ENCODE measurements at regions not wholly inside any gene's neighbourhood (a gene's known extent, or its start where the extent isn't known, plus 50 kb on each side); places are given as distances from the start of the nearest gene placed in this dataset.

DNA sequence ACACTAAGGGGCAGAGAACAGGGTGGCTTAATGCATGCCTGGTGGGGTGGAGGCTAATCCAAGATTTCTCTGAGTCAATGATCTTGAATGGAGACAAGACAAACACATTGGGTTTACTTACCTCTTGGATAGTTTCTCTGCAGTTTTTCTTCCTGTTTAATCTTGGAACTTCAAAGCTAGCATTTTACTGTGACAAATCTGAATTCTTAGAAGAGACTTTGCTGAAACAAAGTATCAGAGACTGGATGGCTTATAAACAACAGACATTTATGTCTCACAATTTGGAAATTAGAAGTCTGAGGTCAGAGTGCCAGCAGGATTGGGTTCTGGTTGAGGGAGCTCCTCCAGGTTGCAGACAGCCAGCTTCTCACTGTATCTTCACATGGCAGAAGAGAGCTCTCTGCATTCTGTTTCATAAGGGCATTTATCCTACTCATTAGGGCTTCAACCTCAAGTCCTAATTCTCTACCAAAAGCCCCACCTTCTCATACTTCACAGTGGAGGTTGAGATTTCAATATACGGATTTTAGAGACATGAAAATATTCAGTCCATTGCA lies 921.8 kb downstream of the VRK1 start (continued):
- TF ChIP-seq ZNF30 (CRISPR knock-in tag; IDR thresholded peaks at IDR 0.05) (no peak), ZNF558 (CRISPR knock-in tag; IDR thresholded peaks at IDR 0.05; ENCODE audit: borderline replicate concordance) (no peak)
- TF ChIP-seq, protein P1, sequence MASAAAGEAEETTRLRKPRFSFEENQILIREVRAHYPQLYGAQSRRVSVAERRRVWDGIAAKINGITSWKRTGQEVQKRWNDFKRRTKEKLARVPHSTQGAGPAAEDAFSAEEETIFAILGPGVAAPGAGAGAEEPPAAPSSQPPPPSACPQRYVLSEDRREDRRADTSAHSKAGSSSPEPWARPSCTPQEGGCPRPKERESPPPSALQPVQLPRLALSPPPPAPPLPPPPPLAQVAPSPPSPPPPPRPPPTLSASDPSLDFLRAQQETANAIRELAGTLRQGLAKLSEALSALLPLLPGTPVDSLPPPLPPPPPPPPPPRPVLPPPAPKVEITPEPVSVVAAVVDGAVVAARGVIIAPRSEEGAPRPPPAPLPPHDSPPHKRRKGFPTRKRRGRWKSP (CRISPR knock-in tag; IDR thresholded peaks at IDR 0.05), result no peak

DNA sequence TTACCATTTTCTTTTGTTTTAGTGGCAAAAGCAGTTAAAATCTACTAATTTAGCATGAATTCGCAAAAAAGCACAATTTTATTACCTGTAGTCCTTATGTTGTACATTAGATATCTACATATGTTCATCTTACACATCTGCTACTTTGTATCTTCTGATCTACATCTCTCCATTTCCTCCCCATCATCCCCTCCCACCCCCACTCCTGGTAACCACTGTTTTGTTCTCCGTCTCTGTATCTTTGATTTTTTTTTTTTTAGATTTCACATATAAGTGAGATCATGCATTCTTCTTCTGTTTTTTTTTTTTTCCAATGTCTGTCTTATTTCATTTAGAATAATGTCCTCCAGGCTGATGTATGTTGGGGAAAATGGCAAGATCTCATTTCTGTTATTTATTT lies 922.7 kb downstream of the VRK1 start:
- CTCF ChIA-PET (ENCODE audit: low intra/inter-chr PET ratio, low total read pairs), result no interaction called here
- DNase-seq (ENCODE audit: low spot score) (no peak), FAIRE-seq (no peak), ATAC-seq (no peak)
- Histone ChIP-seq H3K36me3 (replicated peaks in 1 of 2; ENCODE audit: control insufficient read depth in 1 of 2, insufficient read depth in 2 of 2, low read length in 2 of 2) (no peaks in the 10 kb centered on the region), H3K27me3 (ENCODE audit: control insufficient read depth in 1 of 2, insufficient read depth in 2 of 2, low read length in 2 of 2) (no peaks in the 10 kb centered on the region), H3K9me3 (ENCODE audit: low read length) (peaks cover 73% of the 10 kb centered on the region), H3K4me1 (ENCODE audit: insufficient read depth, low read length) (no peaks in the 10 kb centered on the region), H3K9ac (ENCODE audit: insufficient read depth, low read depth, low read length) (no peak overlapping the region), H3K4me3 (replicated peaks in 1 of 3; ENCODE audit: insufficient read depth in 1 of 3, low read depth in 2 of 3, low read length in 3 of 3) (no peak overlapping the region), H3K27ac (ENCODE audit: extremely low read length, insufficient read depth, low read length) (no peak overlapping the region), H2AFZ (ENCODE audit: low read length) (no peak overlapping the region), H4K20me1 (ENCODE audit: insufficient read depth, low read length) (no peaks in the 10 kb centered on the region), H3K4me2 (ENCODE audit: low read depth, low read length) (no peak overlapping the region), H3K79me2 (ENCODE audit: insufficient read depth, low read length) (no peaks in the 10 kb centered on the region)
- POLR2A ChIA-PET, result no interaction called here
- intact Hi-C loops (cut with micrococcal nuclease; ENCODE audit: unreplicated experiment) (no loop called here), in situ Hi-C loops (cut with HindIII; ENCODE audit: extremely low pct_ligation_motif_present, low pct_unique_long_range_greater_than_20kb) (no loop called here)
- WGBS (ENCODE audit: low lambda C conversion rate), result 5% methylated on average over 2 of the region's 2 CpGs
- no TSS peak for BruUV-seq (replicated peaks)
- TF ChIP-seq MYNN (CRISPR knock-in tag; IDR thresholded peaks at IDR 0.05; ENCODE audit: low read depth) (no peak), ZNF552 (CRISPR knock-in tag; IDR thresholded peaks at IDR 0.05; ENCODE audit: borderline replicate concordance) (no peak), ZEB1 (IDR thresholded peaks at IDR 0.05; ENCODE audit: insufficient replicate concordance, low read depth) (no peak), SPEN (CRISPR knock-in tag; IDR thresholded peaks at IDR 0.05; ENCODE audit: low read depth) (no peak), ZNF709 (CRISPR knock-in tag; IDR thresholded peaks at IDR 0.05) (no peak), BHLHE40 (IDR thresholded peaks at IDR 0.05; ENCODE audit: low read length) (no peak), ATF1 (CRISPR knock-in tag; IDR thresholded peaks at IDR 0.05) (no peak), ZNF672 (CRISPR knock-in tag; IDR thresholded peaks at IDR 0.05) (no peak), ZNF451 (CRISPR knock-in tag; IDR thresholded peaks at IDR 0.05) (no peak), KDM5A (IDR thresholded peaks at IDR 0.05; ENCODE audit: borderline replicate concordance, low read length) (no peak)
- TF ChIP-seq, protein P2, sequence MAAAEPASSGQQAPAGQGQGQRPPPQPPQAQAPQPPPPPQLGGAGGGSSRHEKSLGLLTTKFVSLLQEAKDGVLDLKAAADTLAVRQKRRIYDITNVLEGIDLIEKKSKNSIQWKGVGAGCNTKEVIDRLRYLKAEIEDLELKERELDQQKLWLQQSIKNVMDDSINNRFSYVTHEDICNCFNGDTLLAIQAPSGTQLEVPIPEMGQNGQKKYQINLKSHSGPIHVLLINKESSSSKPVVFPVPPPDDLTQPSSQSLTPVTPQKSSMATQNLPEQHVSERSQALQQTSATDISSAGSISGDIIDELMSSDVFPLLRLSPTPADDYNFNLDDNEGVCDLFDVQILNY (CRISPR knock-in tag; conservative IDR thresholded peaks at IDR 0.05), result no peak
- TF ChIP-seq, protein P3, sequence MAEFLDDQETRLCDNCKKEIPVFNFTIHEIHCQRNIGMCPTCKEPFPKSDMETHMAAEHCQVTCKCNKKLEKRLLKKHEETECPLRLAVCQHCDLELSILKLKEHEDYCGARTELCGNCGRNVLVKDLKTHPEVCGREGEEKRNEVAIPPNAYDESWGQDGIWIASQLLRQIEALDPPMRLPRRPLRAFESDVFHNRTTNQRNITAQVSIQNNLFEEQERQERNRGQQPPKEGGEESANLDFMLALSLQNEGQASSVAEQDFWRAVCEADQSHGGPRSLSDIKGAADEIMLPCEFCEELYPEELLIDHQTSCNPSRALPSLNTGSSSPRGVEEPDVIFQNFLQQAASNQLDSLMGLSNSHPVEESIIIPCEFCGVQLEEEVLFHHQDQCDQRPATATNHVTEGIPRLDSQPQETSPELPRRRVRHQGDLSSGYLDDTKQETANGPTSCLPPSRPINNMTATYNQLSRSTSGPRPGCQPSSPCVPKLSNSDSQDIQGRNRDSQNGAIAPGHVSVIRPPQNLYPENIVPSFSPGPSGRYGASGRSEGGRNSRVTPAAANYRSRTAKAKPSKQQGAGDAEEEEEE (CRISPR knock-in tag; IDR thresholded peaks at IDR 0.05; ENCODE audit: borderline replicate concordance), result no peak
- TF ChIP-seq, protein P4, sequence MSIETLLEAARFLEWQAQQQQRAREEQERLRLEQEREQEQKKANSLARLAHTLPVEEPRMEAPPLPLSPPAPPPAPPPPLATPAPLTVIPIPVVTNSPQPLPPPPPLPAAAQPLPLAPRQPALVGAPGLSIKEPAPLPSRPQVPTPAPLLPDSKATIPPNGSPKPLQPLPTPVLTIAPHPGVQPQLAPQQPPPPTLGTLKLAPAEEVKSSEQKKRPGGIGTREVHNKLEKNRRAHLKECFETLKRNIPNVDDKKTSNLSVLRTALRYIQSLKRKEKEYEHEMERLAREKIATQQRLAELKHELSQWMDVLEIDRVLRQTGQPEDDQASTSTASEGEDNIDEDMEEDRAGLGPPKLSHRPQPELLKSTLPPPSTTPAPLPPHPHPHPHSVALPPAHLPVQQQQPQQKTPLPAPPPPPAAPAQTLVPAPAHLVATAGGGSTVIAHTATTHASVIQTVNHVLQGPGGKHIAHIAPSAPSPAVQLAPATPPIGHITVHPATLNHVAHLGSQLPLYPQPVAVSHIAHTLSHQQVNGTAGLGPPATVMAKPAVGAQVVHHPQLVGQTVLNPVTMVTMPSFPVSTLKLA (IDR thresholded peaks at IDR 0.05), result no peak
- TF ChIP-seq, protein P5, sequence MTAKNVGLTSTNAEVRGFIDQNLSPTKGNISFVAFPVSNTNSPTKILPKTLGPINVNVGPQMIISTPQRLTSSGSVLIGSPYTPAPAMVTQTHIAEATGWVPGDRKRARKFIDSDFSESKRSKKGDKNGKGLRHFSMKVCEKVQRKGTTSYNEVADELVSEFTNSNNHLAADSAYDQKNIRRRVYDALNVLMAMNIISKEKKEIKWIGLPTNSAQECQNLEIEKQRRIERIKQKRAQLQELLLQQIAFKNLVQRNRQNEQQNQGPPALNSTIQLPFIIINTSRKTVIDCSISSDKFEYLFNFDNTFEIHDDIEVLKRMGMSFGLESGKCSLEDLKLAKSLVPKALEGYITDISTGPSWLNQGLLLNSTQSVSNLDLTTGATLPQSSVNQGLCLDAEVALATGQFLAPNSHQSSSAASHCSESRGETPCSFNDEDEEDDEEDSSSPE (CRISPR knock-in tag; IDR thresholded peaks at IDR 0.05), result no peak

Measured in HepG2 (cell line).